K562 (cell line): ENCODE measurements at regions not wholly inside any gene's neighbourhood (a gene's known extent, or its start where the extent isn't known, plus 50 kb on each side); places are given as distances from the start of the nearest gene placed in this dataset.
"Not testable (repeated sequence)": the region's sequence is repeated elsewhere in the genome, so short reads cannot be mapped to it uniquely, and the experiment has no call there.

ENCODE experiments used
- ATAC-seq: fragments of 200-7000 bp; cut with Tn5 transposase; 3 replicates; pipeline ENCODE4 v1.9.1; 2020; ENCODE audit warnings: moderate library complexity
- BruUV-seq: library from RNA; stranded (reverse); fragments of 400-500 nt; replicated peaks from 2 replicates; lab custom pipeline; 2021; lab: Mats Ljungman, UMichigan
- CTCF ChIA-PET: fragments of 300-600 bp; formaldehyde crosslinking; extraction: SDS; loops from one replicate; lab custom pipeline; 2021; ENCODE audit warnings: low intra/inter-chr PET ratio; lab: Yijun Ruan, JAX
- POLR2A ChIA-PET: fragments of 300-600, 350-650 bp; sonication (Branson Sonifier 250); formaldehyde crosslinking; extraction: SDS; loops from one replicate; lab custom pipeline; 2021; ENCODE audit warnings: antibody characterized with exemption, inconsistent platforms; lab: Yijun Ruan, JAX
- DNase-seq, 4 experiments: peaks; one replicate each; pipeline versions ENCODE4 v3.0.0 to v3.0.0-alpha.2; 2011 to 2018; ENCODE audit warnings: low spot score in 3 of 4, mixed read lengths in 3 of 4; ENCODE audit errors: extremely low read depth in 1 of 4
- FAIRE-seq: peaks from 2 replicates; lab custom pipeline; 2011; peaks lifted over from hg19 to GRCh38; lab: Jason Lieb, UNC
- H2AFZ ChIP-seq: 2 replicates; pipeline ENCODE4 v1.6.0; 2011; ENCODE audit warnings: low read depth, low read length, control low read depth, inconsistent platforms
- H3K27ac ChIP-seq: fragments of 200-600 bp; 3 replicates; pipeline ENCODE4 v1.8.0; 2011; ENCODE audit warnings: low read depth, mild to moderate bottlenecking, control low read depth, inconsistent platforms, low read length, moderate library complexity, mixed read lengths; ENCODE audit errors: extremely low read depth
- H3K27me3 ChIP-seq, 2 experiments: fragments of 300-600 bp in 1 of 2; 2 replicates in 1 of 2; 3 replicates in 1 of 2; pipeline versions ENCODE4 v1.6.0 to v1.8.0; 2011; ENCODE audit warnings: inconsistent platforms in 2 of 2, low read length in 2 of 2, mild to moderate bottlenecking in 1 of 2, mixed read lengths in 1 of 2, moderate library complexity in 1 of 2; ENCODE audit not compliant: control insufficient read depth in 2 of 2, insufficient read depth in 2 of 2
- H3K36me3 ChIP-seq: fragments of 300-600 bp; 3 replicates; pipeline ENCODE4 v1.8.0; 2011; ENCODE audit warnings: mild to moderate bottlenecking, low read length, inconsistent platforms; ENCODE audit not compliant: control insufficient read depth, insufficient read depth
- H3K4me1 ChIP-seq, 2 experiments: fragments of 200-600 bp in 1 of 2; replicated peaks in 1 of 2; 2 replicates in 1 of 2; 3 replicates in 1 of 2; pipeline versions ENCODE4 v1.5.1 to v1.8.0; 2011; ENCODE audit warnings: inconsistent platforms in 2 of 2, low read length in 2 of 2, mild to moderate bottlenecking in 1 of 2, mixed read lengths in 1 of 2, moderate library complexity in 1 of 2; ENCODE audit not compliant: control insufficient read depth in 2 of 2, insufficient read depth in 2 of 2
- H3K4me2 ChIP-seq: 2 replicates; pipeline ENCODE4 v1.6.1; 2011; ENCODE audit warnings: low read length, control low read depth, inconsistent platforms, mixed read lengths; ENCODE audit not compliant: insufficient read depth
- H3K4me3 ChIP-seq: fragments of 200-600 bp; sonication (generic), shearing (Covaris generic); 2 replicates; pipeline ENCODE4 v1.5.1; 2016; ENCODE audit warnings: control low read depth, inconsistent platforms
- H3K79me2 ChIP-seq: fragments of 200-600 bp; 3 replicates; pipeline ENCODE4 v1.8.0; 2011; ENCODE audit warnings: low read length, inconsistent platforms; ENCODE audit not compliant: control insufficient read depth, insufficient read depth
- H3K9ac ChIP-seq, 2 experiments: 2 replicates each; pipeline versions ENCODE4 v1.6.0 to v1.6.1; 2011; ENCODE audit warnings: low read depth in 2 of 2, low read length in 2 of 2, control low read depth in 1 of 2, inconsistent platforms in 1 of 2, mild to moderate bottlenecking in 1 of 2, mixed read lengths in 1 of 2; ENCODE audit not compliant: insufficient read depth in 1 of 2
- H3K9me1 ChIP-seq: one replicate; pipeline ENCODE4 v1.6.0; 2011; ENCODE audit warnings: inconsistent platforms, mild to moderate bottlenecking, low read length, moderate library complexity; ENCODE audit not compliant: control insufficient read depth, insufficient read depth
- H3K9me3 ChIP-seq: replicated peaks from 2 replicates; pipeline ENCODE4 v1.5.1; 2011; ENCODE audit warnings: low read depth, low read length, inconsistent platforms; ENCODE audit not compliant: control insufficient read depth, insufficient read depth
- H4K20me1 ChIP-seq: replicated peaks from 2 replicates; pipeline ENCODE4 v1.6.1; 2011; ENCODE audit warnings: low read length, inconsistent platforms, mixed read lengths; ENCODE audit not compliant: control insufficient read depth, insufficient read depth
- GABPA ChIP-seq: fragments of 200-800 bp; sonication (Bioruptor generic); conservative IDR thresholded peaks from 2 replicates; pipeline ENCODE4 v1.6.1; 2016; ENCODE audit warnings: low read depth, missing genetic modification characterization, missing compliant biosample characterization
- NFE2 ChIP-seq: IDR thresholded peaks from 2 replicates; pipeline ENCODE4 v1.6.1; 2014; ENCODE audit warnings: antibody characterized with exemption, low read depth
- WGBS: fragments of 100-300 bp; shearing (Covaris generic); methylation state at CpG from one replicate; pipeline ENCODE4 v1.1.6; 2016; ENCODE audit warnings: low coverage, mixed read lengths; ENCODE audit not compliant: insufficient coverage; ENCODE audit errors: missing lambda C conversion rate; 5-methylcytosine and 5-hydroxymethylcytosine counted together
- in situ Hi-C: fragments of 300-500 bp; cut with MboI; formaldehyde crosslinking; loops from 4 replicates; pipeline ENCODE4 v1.15.0; 2018; ENCODE audit warnings: inconsistent platforms, mixed read lengths
- intact Hi-C: fragments of 100-400 bp; cut with micrococcal nuclease; formaldehyde crosslinking; loops from 2 replicates; pipeline ENCODE4 v1.14.2; 2022

DNA sequence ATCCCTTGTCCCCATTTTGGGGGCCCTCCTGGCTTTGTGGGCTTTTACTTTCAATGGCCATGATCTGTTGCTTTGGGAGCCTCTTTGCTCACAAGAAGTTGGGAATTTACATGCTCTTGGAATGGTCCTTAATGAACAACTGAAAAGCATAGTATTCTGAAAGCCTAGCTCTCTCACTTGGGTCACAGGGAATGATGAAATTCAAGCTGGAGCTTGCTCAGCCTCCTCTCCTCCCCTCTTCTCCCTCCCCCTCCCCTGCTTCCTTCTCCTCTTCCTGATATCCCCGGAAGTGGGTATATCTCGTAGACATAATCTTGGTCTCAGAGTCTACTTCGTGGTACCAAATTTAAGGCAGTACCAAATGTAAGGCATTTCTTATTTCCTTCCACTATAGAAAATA, 400.6 kb upstream of the NR3C2 start:
- intact Hi-C loops (no loop called here), in situ Hi-C loops (no loop called here)
- H3K9ac ChIP-seq: no peak overlapping the region
- H3K36me3 ChIP-seq: no peaks in the 10 kb centered on the region
- H3K9me1 ChIP-seq: no peaks in the 10 kb centered on the region
- H3K27ac ChIP-seq: no peak overlapping the region
- H4K20me1 ChIP-seq: no peaks in the 10 kb centered on the region
- ChIA-PET POLR2A (no interaction called here), CTCF (no interaction called here)
- BruUV-seq: no TSS peak
- FAIRE-seq (no peak), DNase-seq (no peak), ATAC-seq (no peak)
- H3K4me2 ChIP-seq: no peak overlapping the region
- H3K9me3 ChIP-seq: no peaks in the 10 kb centered on the region
- 0% methylated on average over 3 of the region's 3 CpGs for WGBS
- no peaks in the 10 kb centered on the region for H3K79me2 ChIP-seq
- TF ChIP-seq GABPA (tag): peak; percentile 39; the same call in 1 of the 2 replicates
- TF ChIP-seq NFE2: no peak
- no peaks in the 10 kb centered on the region for H3K27me3 ChIP-seq
- no peak overlapping the region for H3K4me3 ChIP-seq
- H2AFZ ChIP-seq: no peak overlapping the region
- no peaks in the 10 kb centered on the region for H3K4me1 ChIP-seq

DNA sequence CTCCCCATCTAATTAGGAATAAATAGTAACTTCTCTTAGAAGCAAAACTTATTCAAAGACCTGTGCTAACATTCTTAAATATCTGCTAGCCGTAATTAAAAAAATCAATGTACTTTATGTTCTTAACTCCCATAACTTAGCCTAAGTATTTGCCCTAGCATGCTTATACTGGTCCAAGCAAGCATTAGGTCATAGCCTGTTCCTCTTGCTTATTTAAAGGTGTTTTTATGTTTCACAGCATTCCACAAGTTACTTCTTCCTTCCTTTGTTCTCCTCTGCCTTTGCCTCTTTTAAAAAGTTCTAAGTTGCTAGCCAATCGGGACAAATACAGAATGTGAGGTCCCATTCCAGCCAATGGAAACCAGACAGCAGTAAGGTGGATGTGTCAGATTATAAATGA, 395.4 kb upstream of the NR3C2 start:
- H3K27me3 ChIP-seq, H3K4me3 ChIP-seq, ATAC-seq, in situ Hi-C loops, H3K9me1 ChIP-seq, H3K4me1 ChIP-seq, BruUV-seq, H3K79me2 ChIP-seq, H2AFZ ChIP-seq, H3K9ac ChIP-seq, H3K27ac ChIP-seq, DNase-seq, H3K4me2 ChIP-seq, intact Hi-C loops, H3K36me3 ChIP-seq, H4K20me1 ChIP-seq, POLR2A ChIA-PET, H3K9me3 ChIP-seq, CTCF ChIA-PET, FAIRE-seq: not testable (repeated sequence)
- WGBS: 4% methylated on average over 2 of the region's 2 CpGs
